SU-DHL-6 (cell line): ENCODE measurements at regions not wholly inside any gene's neighbourhood (a gene's known extent, or its start where the extent isn't known, plus 50 kb on each side); places are given as distances from the start of the nearest gene placed in this dataset.
"Not testable (repeated sequence)": the region's sequence is repeated elsewhere in the genome, so short reads cannot be mapped to it uniquely, and the experiment has no call there.

Source experiments
- EZH2phosphoT487 ChIP-seq: fragments of 200-600 bp; sonication (generic), shearing (Covaris generic); conservative IDR thresholded peaks from 2 replicates; pipeline ENCODE4 v1.6.1; 2018; ENCODE audit warnings: mild to moderate bottlenecking, antibody characterized with exemption, low read length, moderate library complexity, mixed read lengths
- TF ChIP-seq, protein P1 (sequence below): fragments of 200-600 bp; sonication (generic); IDR thresholded peaks from one replicate; pipeline ENCODE4 v1.5.1; 2017; ENCODE audit warnings: antibody characterized with exemption, mild to moderate bottlenecking, low read length, moderate library complexity; ENCODE audit not compliant: insufficient read depth, poor library complexity, severe bottlenecking

DNA sequence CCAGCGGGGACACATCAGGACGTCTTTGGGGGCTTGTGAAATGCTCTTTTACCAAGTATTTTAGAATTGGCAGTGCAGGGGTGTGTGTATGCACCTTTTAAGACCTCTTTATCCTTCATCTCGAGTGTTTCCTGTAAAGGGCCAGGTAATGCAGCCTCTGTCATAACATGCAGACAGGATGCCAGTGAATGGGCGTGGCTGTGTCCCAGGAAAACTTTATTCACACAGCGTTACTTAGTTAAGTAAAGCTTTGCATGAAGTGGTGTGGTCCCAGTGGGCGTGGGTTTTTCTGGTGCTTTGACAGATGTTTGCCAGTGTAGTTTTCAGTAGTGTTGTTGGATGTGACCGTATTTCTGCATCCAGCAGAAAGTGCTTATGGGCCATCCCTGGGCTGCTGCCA, 70.3 kb upstream of the FAN1 start:
- TF ChIP-seq EZH2phosphoT487 = not testable (repeated sequence)
- TF ChIP-seq, protein P1, sequence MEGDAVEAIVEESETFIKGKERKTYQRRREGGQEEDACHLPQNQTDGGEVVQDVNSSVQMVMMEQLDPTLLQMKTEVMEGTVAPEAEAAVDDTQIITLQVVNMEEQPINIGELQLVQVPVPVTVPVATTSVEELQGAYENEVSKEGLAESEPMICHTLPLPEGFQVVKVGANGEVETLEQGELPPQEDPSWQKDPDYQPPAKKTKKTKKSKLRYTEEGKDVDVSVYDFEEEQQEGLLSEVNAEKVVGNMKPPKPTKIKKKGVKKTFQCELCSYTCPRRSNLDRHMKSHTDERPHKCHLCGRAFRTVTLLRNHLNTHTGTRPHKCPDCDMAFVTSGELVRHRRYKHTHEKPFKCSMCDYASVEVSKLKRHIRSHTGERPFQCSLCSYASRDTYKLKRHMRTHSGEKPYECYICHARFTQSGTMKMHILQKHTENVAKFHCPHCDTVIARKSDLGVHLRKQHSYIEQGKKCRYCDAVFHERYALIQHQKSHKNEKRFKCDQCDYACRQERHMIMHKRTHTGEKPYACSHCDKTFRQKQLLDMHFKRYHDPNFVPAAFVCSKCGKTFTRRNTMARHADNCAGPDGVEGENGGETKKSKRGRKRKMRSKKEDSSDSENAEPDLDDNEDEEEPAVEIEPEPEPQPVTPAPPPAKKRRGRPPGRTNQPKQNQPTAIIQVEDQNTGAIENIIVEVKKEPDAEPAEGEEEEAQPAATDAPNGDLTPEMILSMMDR = not testable (repeated sequence)
